Activated CD8-positive, alpha-beta memory T cell treated with anti-CD3 and anti-CD28 coated beads for 36 hours (primary cell): ENCODE measurements at regions not wholly inside any gene's neighbourhood (a gene's known extent, or its start where the extent isn't known, plus 50 kb on each side); places are given as distances from the start of the nearest gene placed in this dataset.
"Not testable (repeated sequence)": the region's sequence is repeated elsewhere in the genome, so short reads cannot be mapped to it uniquely, and the experiment has no call there.

ENCODE experiments used
- CTCF ChIA-PET: fragments of 350-600 bp; sonication (Branson Sonifier 250); formaldehyde crosslinking; loops from one replicate; lab custom pipeline; 2021; ENCODE audit warnings: antibody characterized with exemption; lab: Charles Lee
- POLR2A ChIA-PET: fragments of 350-600 bp; sonication (Branson Sonifier 250); formaldehyde crosslinking; loops from one replicate; lab custom pipeline; 2021; ENCODE audit warnings: antibody characterized with exemption; lab: Charles Lee

DNA sequence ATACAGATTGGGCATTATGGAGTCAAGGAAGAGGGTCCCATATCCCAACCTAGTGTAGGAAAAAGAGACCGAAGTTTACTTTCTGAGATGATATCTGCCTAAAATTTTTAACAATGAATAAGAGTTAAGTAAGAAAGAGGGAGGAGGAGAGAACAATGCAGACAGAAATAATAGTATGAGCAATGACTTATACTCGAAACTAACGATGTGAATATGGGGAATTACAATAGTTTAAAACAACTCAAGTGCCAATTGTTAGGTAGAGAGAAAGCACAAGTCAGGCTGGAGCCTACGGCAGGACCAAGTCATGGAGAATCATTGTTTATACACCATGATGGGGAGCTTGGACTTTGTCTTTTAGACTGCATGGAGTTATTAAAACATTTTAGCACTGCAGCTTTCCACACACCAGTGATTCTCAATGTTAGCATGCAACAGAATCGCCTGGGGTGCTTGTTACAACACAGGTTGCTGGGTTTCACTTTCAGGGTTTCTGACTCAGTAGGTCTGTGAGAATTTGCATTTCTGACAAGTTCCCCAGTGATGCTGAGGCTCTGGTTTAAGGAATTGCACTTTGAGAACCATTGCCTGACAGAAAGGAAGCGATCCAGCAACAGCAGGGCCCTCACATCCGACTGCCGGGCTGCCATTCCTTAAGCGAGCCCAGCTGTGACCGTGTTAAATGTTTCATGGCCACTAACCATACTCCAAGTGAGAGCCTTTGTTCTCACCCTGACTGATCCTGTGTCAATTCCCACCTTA, 511.2 kb downstream of the DCDC2C start:
- POLR2A ChIA-PET, result no interaction called here
- CTCF ChIA-PET, result no interaction called here

DNA sequence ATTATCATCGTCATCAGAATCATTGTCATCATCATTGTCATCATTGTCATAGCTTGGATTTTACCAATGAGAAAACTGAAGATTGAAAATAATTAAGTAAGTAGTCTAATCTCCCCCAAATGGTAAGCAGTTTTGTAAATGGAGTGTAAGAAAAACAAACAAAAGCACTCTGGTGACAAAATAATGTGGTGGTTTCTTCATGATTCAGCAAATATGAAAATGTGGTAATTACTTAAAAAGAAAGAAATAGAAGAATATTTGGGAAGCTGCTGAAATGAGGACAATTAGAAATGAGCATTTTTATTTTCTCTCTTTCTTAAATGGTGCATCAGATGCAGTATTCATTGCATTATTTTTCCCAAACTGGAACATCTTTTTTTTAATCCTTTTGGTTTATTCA, 514.4 kb downstream of the DCDC2C start:
- CTCF ChIA-PET, result no interaction called here
- POLR2A ChIA-PET, result no interaction called here

DNA sequence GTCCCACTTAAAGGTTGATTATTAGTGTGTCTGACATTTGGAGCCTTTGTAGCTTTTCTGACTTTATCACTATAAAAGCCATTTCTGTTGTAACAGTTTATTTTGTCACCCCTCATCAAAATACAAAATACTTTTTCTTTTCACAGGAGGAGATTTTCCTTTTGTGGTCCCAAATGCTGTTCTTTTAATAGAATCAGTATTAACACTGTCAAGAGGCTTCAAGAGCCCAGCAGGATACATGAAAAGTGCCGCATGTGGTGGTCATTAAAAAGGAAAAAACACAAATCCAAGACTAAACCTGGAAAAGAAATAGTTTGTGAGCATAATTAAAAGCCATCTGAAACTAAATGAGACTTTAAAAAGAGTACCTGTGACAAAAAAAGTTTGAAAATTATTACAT, 515.7 kb downstream of the DCDC2C start:
- ChIA-PET CTCF (no interaction called here), POLR2A (no interaction called here)

GRCh38 chr2:4219571-4219970, 516.2 kb downstream of the DCDC2C start:
- ChIA-PET CTCF (no interaction called here), POLR2A (no interaction called here)

DNA sequence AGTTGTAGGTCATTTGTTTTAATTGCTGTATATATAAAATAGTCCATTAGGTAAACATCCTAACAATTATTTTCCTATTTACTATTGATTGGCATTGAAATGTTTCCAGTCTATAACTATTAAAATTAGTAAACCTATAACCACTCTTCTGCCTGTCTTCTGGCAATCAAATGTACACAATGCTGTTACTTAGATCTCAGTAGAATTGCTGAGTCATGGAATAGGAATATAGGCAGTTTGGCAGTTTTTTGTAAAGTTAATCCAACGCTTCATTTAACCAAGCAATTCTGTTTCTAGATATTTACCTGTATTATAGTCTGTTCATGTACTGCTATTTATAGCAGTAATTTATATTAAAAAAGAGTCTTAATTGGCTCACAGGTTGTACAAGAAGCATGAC, 518.1 kb downstream of the DCDC2C start:
- ChIA-PET CTCF (no interaction called here), POLR2A (no interaction called here)

DNA sequence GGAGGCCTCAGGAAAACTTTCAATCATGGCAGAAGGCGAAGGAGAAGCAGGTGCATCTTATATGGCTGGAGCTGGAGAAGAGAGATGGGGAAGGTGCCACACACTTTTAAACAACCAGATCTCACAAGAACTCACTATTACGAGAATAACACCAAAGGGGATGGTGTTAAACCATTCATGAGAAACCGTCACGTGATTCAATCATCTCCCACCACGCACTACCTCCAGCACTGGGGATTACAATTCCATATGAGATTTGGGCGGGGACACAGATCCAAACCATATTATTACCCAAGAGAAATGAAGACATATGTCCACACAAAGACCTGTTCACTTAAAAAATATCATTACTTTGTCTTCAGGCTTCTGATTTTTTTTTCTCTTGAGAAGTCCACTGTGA, 518.5 kb downstream of the DCDC2C start:
- CTCF ChIA-PET, result no interaction called here
- POLR2A ChIA-PET, result no interaction called here

- CTCF ChIA-PET, POLR2A ChIA-PET: not testable (repeated sequence)
Measured at GRCh38 chr2:4244422-4244821, 541.0 kb downstream of the DCDC2C start.

DNA sequence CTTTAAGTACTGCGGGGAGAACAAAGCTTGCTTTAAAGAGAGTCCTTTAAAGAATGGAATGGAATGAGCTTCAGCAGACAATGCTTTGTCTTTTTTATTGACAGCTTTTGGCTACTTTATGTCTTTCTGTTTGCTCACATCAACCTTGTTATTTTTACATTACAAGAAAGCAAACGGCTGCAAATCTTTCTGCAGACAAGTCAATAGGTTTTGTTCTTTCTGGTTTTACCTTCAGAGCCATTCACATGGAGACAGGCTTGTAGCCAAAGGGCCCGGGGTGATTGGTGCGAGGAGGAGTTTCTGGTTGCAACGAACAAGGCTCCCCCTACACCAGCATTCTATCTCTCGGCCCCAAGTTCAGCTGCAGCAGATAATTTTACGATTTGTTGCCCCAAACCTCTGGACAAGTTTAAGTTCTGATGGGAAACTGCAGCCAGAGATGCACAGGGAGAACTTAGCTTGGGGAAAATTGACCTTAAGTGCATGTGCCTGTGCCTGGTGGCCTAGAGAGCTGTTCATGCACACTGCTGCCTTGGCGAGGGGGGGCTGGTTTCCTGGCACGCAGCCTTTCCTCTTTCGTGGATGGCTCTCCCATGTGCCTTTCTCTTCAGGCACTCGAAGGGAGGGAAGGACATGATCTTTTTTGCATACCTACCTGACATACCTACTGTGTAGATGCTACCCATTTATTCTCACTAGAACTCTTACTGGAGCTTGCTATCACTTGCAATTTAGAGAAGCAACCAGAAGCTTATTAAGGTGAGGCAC, 543.2 kb downstream of the DCDC2C start:
- POLR2A ChIA-PET, result no interaction called here

GRCh38 chr2:4247791-4248190, 544.4 kb downstream of the DCDC2C start:
- ChIA-PET CTCF (no interaction called here), POLR2A (no interaction called here)

More for the DNA sequence above, 543.2 kb downstream of the DCDC2C start:
- CTCF ChIA-PET, result no interaction called here

- ChIA-PET POLR2A (no interaction called here), CTCF (no interaction called here)
Measured at GRCh38 chr2:4255491-4255890, 552.1 kb downstream of the DCDC2C start.

DNA sequence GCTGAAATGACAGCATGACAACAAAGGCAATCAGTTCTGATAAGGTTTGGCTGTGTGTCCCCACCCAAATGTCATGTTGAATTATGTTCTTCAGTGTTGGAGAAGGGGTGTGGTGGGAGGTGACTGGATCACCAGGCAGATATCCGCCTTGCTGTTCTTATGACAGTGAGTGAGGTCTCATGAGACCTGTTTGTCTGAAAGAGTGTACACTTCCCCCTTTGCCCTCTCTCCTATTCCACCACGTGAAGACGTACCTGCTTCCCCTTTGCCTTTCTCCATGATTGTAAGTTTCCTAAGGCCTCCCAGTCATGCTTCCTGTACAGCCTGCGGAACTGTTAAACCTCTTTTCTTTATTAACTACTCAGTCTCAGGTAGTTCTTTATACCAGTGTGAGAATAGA, 553.0 kb downstream of the DCDC2C start:
- ChIA-PET POLR2A (no interaction called here), CTCF (no interaction called here)

GRCh38 chr2:4258563-4258962, 555.2 kb downstream of the DCDC2C start:
- CTCF ChIA-PET, result no interaction called here
- POLR2A ChIA-PET, result no interaction called here

DNA sequence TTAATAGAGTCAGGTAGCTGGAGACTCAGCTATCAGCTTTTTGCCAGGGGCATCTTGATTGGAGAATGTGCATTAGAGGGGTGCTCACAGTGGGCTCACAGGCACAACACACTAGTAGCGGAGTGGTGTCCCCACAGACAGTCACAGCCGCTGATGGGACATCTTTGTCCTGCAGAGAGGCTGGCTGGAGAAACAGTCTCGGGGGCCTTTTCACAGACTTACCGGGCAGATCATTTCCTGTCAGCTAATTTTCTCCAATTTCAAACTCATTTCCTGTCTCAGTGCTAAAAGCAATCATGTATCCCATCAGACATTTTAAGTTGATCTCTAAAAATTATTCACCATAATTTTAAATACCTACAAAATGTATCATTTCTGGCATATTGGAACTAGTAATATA, 562.6 kb downstream of the DCDC2C start:
- ChIA-PET POLR2A (no interaction called here), CTCF (no interaction called here)

GRCh38 chr2:4269885-4270284, 566.5 kb downstream of the DCDC2C start:
- CTCF ChIA-PET, result no interaction called here
- POLR2A ChIA-PET, result no interaction called here

DNA sequence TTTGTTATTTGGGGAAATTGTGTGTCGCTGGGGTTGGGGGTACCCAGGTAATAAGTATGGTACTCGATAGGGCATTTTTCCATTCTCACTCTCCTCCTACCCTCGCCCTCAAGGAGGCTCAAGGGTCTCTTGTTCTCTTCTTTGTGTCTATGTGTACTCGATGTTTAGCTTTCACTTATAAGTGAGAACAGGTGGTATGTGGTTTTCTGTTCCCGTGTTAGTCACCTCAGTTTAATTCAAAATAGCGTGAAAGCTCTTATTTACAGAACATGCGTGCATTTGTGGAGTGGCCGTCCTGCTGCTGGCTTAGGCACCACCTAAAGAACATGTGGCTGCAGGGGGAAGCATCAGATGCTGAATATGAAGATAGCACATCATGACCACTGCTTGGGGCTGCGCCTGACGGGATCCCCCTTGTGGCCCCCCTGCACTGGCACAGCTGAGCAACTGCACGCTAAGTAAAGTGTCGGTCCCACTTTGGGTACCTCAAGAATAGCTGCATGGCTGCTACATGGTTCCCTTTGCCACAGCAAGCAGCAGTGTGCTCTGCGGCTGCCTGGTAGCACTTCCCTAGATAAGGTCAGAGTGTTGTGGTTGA, 569.0 kb downstream of the DCDC2C start:
- ChIA-PET CTCF (no interaction called here), POLR2A (no interaction called here)

- CTCF ChIA-PET, result no interaction called here
- POLR2A ChIA-PET, result no interaction called here
Measured at GRCh38 chr2:4278392-4278791, 575.0 kb downstream of the DCDC2C start.

DNA sequence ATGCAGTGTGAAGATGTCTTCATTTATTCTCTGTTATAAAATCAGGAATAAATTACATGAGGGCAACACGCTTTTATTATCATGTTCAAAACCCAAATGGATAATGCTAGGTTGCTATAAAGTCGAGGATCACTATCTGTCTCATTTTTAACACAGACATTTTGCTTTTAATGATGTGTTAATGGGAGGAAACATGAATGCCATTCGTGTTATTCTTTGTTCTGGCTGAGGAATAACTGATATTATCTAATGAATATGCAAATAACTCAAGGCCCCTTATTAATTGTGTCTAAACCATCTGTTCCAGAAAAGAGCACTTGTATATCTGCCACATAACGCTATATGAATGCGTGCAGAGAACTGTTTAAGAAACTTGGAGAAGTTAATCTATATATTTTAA, 576.1 kb downstream of the DCDC2C start:
- POLR2A ChIA-PET, result no interaction called here
- CTCF ChIA-PET, result no interaction called here

GRCh38 chr2:4291430-4291829, 588.1 kb downstream of the DCDC2C start:
- ChIA-PET POLR2A (no interaction called here), CTCF (no interaction called here)

DNA sequence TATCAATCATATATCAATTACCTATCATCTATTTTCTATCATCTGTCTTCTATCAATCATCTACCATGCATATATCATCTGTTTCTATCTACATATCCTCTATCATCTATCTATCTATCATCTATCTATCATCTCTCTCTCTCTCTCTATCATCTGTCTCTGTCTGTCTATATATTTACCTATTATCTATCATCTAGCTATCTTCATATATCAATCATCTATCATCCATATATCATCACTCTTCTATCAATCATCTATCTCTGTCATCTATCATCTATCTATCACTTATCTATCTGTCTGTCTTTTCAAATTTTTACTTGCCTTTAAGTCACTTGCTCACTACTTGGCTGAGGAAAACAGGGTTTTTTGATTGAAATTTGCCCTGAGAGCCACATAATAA, 592.3 kb downstream of the DCDC2C start:
- CTCF ChIA-PET, result no interaction called here
- POLR2A ChIA-PET, result no interaction called here

- ChIA-PET CTCF (no interaction called here), POLR2A (no interaction called here)
Measured at GRCh38 chr2:4300616-4301015, 597.2 kb downstream of the DCDC2C start.

- POLR2A ChIA-PET, result no interaction called here
Measured at GRCh38 chr2:4324531-4324930, 621.2 kb downstream of the DCDC2C start.

More at GRCh38 chr2:4324531-4324930, 621.2 kb downstream of the DCDC2C start:
- CTCF ChIA-PET, result no interaction called here
